Daoy (cell line): ENCODE measurements at regions not wholly inside any gene's neighbourhood (a gene's known extent, or its start where the extent isn't known, plus 50 kb on each side); places are given as distances from the start of the nearest gene placed in this dataset.
"Not testable (repeated sequence)": the region's sequence is repeated elsewhere in the genome, so short reads cannot be mapped to it uniquely, and the experiment has no call there.

Experiments used
- DNase-seq: peaks from one replicate; pipeline ENCODE4 v3.0.0-alpha.2; 2015; ENCODE audit warnings: low read depth

- DNase-seq: no peak
Observed at GRCh38 chr18:41693008-41693407, 262.0 kb upstream of the PIK3C3 start.

DNA sequence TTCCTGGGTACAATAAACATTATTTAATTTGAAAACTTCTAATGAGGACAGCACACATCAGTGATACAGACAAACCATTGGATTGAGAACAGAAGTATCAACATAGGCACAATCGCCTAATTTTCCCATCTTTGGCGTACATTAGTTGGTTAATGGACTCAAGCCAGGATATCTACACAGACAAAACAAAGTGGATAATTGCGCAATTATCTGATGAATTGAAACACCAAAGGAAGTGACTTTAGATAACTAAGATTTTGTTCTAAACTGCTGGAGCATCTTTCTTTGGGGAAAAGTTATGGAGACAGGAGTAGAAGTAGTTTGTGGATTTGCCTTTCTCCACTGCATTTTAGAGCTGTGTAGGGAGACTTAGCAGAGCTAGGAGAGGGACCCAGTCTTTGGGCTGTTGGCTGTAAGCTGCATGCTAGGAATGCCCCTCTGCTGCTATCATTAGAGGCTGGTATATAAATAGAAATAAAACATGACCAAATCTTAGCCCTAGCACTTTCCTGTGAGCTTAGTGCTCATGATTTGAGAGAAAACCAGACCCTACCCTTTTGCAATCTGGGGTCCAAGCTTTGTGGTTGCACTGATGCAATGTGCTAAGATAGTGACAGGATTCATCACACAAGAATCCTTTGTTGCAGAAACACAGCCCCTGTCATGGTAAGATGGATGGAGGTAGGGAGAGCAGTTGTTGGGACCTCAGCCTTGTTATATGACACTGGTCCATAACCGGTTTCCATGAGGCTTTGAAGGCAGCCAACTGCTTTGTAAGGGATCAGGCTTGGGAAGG is 264.5 kb upstream of the PIK3C3 start:
- DNase-seq: no peak

- DNase-seq: no peak
Observed at GRCh38 chr18:41687138-41687537, 267.9 kb upstream of the PIK3C3 start.

GRCh38 chr18:41681138-41681880 is 273.7 kb upstream of the PIK3C3 start:
- DNase-seq: no peak

DNA sequence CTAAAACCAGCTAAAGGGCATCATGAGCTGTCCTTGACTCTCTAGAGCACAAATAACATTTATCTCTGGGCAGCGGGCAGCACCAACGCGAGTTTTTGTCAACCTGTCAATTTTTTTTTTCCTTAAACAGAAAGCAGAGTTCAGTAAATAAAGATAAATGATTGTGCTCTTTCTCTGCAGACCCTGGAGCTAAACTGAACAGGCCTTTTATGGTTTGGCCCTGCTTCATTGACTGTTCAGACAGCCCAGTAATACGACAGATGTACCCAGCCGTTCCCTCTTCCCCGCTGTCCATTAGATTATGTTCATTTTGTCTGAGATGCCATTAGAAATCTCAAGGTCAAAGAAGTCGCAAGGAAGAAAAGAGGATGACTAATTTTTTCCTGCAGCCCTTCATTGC is 280.5 kb upstream of the PIK3C3 start:
- no peak for DNase-seq

DNA sequence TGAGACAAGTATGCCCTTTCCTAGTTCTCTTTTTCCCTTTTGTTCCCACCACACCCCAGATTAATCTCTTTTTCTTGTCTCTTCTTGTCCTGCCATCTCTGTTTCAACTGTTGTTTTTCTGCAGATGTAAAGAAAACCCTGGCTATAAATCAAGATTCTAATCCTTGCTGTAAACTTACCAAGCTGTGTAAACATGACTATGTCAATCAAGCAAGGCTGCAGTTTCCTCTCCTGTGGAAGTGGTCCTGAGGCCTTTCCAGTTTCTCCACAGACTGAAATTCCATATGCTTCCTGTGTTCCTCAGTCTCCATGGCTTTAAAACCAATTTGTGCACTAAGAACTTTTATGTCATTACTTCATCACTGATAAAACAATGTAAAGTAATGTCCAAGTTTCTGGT is 288.8 kb upstream of the PIK3C3 start:
- no peak for DNase-seq

GRCh38 chr18:41665210-41665609 is 289.8 kb upstream of the PIK3C3 start:
- no peak for DNase-seq

DNA sequence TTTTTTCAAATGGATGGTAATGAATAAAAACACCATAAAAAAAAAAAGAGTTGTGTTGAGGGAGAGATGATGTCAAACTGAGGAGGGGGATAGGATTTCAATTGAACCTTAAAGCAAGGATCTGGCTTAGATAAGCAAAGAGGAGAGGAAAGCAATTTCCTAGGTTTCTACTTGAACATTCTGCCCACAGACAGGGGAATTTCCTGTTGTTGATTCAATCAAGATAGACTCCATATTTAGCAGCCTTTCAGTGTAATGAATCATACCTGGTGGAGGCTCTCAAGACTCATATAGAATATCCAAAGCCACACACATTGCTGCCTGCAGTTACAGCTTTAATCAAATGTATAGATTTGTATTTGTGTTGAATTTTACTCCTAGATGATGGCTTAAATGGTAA is 294.4 kb upstream of the PIK3C3 start:
- DNase-seq: no peak

DNA sequence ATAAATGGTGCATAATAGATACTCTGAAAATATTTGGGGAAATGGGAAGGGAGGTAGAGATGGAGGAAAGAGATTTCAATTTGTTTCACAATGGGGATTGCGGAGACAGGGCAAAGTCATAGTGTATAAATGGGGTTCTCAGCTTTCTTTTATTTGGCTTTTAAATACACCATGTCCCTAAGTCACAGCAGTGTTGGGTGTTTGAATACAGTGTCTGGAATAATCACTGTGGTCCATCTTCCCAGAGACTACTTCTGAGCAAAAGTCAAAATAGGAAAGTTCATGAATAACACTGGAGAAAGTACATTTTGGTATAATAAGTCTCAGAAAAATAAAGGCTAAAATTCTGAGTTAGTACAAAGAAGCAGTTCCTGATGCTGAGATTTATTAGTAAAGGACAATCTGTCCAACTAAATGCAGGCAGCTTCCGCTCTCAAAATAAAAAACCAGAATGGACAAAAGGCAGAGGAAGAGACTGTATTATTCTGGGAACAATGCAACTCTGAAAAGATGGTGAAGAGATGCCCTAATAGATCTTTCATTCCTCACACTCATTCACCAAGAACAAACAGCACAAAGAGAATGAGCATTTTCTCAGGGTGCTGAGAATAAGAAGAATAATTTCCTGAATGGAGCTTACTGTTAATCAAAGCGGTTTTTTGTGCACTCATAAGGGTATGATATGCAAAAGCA is 295.4 kb upstream of the PIK3C3 start:
- no peak for DNase-seq

GRCh38 chr18:41657189-41657588 is 297.8 kb upstream of the PIK3C3 start:
- no peak for DNase-seq

DNA sequence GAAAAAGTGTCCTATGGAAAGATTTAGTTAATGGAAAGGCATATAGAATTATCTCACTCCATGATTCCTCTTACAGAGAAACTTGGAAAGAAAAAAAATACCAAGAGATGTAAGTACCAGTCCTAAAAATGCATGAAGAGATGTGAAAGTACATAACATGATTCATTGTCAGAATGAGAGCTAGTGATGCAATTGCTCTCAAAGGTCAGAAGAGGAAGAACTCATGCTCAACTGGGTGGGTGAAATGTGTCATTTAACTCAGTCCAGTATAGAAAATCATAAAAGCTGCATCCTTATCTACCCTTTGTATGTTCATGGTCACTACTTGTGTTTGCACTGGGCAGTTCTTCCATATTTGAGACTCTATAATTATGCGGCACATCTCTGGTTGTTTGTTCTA is 300.0 kb upstream of the PIK3C3 start:
- no peak for DNase-seq

GRCh38 chr18:41647914-41648313 is 307.1 kb upstream of the PIK3C3 start:
- DNase-seq: no peak

- no peak for DNase-seq
Observed at GRCh38 chr18:41646915-41647620, 308.0 kb upstream of the PIK3C3 start.

DNA sequence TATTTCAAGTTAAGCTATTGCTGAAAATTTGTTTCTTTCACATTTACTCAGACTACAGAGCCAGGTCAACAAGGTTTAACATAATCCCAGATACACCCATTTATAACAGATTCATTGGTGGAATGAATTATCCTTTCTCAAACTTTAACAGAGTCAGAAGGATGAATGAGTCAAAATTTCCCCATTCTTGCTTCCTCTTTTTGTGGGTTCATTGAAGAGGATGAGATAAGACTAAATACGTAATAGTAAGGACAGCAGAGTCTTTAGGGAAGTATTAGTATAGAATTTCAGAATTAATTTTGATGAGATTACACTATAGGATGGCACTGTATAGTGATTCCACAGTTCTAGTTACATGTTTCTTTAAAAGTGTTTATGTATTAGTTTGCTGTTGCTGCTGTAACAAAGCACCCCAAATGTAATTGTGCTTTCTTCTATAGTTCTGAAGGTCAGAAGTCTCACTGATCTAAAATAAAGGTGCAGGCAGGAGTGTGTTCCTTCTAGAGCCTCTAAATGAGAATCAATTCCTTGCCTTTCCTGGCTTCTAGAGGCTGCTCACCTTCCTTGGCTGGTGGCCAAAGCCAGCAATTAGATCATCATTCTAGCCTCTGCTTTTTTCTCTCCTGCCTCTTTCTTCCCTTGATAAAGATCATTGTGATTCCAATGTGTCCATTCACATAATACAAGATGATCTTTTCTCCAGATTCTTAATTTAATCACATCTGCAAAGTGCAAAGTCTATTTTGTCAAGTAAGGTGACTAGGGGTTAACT is 309.3 kb upstream of the PIK3C3 start:
- DNase-seq: no peak

DNA sequence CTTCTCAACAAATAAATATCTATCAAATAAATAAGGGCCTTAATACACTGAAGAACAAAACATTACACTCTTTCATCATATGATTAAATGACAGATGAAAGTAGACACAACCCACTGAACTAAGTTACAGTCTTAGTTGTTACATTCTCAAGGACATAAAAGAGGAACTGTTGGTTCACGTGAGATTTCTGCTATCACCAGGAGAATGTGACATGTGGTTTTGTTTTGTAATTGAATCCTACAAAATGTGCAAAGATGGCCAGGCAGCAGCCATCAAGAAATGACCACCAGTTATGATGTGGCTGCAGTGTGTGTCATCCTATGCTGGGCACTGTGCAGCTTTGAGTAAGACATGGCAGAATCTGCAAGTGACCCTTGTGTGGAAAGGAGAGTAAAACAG is 310.6 kb upstream of the PIK3C3 start:
- no peak for DNase-seq

DNA sequence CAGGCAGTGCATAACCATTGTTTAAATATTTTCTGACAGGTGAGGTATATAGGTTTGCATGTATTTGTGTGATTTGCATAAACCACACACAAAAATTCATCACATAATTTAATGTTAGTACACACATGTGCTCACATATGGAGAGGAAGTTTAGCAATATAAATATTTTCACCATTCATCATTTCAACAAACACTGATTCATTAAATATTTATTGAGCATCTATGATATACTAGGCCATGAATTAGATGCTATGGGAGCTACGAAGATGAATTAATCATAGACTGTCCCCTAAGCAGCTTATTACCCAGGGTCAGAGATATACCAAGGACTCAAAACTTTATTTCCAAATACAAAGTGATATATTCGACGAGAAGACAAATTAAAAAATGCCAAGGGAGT is 311.6 kb upstream of the PIK3C3 start:
- DNase-seq: no peak

DNA sequence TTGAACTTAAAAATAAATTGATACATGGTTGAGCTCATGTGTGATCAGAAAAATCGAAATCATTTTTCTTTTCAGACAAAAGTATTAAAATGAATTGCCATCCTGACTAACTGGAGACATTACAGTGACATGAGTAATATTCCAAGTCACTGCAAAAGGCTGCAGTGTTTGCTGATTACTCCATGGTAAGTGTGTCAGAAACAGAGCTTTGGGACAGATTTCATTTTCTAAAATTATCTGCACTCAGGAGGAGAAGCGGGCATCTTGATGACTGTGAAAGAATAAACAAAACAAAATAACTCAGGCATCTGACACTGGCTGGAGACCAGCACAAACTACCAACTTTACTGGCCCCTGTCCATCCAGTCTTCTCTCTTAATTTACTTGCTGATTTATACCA is 312.3 kb upstream of the PIK3C3 start:
- DNase-seq: no peak

DNA sequence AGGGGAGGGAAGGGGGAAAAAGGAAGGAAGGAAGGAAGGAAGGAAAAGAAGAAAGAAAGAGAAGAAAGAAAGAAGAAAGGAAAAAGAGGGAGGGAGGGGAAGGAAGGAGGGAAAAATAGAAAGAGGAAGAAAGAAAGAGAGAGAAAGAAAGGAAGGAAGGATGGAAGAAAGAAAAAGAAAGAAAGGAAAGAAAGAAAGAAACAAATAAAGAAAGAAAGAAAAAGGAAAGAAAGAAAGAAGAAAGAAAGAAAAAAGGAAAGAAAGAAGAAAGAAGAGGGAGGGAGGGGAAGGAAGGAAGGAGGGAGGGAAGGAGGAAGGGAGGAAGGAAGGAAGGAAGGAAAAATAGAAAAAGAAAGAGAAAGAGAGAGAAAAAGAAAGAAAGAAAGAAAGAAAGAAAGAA is 315.8 kb upstream of the PIK3C3 start:
- DNase-seq: no peak

- DNase-seq: not testable (repeated sequence)
Observed at GRCh38 chr18:41631723-41632285, 323.2 kb upstream of the PIK3C3 start.

DNA sequence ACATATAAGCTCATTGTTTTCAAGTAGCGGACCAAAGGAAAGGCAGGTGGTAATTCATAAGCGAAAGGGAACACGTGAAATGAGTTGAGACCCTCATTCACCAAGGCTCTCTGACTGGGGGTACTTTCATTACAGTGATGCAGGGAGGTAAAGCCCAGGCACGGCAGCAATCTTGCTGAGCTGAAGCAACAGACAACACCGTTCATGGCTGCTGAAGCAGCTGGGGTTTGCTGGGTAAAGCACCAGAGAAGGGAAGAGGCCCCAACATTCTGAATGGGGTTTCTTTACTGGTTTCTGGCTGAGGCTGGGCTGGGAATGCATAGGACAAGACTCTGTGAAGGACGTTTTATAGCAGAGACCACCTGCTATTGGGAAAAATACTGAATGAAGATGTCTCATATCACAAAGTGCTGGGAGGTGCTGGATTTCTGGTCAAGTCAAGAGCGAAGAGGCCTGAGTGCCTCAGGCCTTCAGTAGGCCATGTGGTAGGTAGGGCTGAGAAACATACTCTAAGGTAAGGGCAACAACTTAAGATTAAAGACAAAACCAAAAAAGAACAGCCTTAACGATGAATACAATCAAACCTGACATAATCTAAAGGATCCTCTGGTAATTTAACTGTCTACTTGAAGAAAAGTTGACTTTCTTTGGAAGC is 324.7 kb upstream of the PIK3C3 start:
- no peak for DNase-seq

DNA sequence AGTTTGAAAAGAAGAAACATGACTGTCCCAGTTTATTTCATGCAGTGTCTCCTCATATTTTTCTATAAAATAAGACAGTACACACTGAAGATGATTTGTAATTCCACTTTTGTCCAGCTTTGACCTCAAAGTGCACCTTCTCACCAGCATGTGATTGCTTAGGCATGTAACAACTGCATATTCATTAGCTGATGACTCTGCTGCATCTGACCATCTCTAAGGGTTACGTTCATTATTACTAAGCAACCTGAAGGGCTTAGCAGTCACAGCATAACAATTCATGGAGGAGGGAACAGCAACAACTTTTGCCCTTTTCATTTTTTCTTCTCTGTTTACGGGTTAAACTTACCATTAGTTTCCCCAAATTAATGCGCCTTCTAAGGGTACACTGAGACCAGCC is 330.6 kb upstream of the PIK3C3 start:
- DNase-seq: no peak
